Stimulated activated CD4-positive, alpha-beta T cell treated with anti-CD3 and anti-CD28 coated beads, Interleukin-12 subunit alpha, Interleukin-12 subunit beta, amount 100 ng/mL, for 4 hours (primary cell): ENCODE measurements at regions not wholly inside any gene's neighbourhood (a gene's known extent, or its start where the extent isn't known, plus 50 kb on each side); places are given as distances from the start of the nearest gene placed in this dataset.

Experiments
- DNase-seq: peaks from one replicate; pipeline ENCODE4 v3.0.0-alpha.2; 2020

DNA sequence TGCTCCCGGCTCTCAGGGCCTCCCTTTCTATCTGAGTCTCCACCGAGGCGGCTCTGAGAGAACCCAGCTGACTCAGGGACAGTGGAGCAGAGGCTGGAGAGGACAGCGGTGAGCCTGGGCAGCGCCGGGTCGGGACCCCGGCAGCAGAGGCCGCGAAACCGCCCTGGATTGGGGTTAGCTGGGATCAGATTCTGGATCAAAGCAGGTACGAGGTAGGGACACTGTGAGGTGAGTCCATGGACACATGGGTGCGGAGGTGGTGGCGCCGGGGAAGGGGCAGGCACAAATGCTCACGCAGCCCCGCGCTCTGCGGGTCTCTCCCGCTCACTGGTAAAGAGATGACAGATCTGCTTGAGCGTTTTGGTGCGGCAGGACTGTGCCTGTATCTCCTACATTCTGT is 146.4 kb upstream of the GGTLC1 start:
- DNase-seq, result no peak

DNA sequence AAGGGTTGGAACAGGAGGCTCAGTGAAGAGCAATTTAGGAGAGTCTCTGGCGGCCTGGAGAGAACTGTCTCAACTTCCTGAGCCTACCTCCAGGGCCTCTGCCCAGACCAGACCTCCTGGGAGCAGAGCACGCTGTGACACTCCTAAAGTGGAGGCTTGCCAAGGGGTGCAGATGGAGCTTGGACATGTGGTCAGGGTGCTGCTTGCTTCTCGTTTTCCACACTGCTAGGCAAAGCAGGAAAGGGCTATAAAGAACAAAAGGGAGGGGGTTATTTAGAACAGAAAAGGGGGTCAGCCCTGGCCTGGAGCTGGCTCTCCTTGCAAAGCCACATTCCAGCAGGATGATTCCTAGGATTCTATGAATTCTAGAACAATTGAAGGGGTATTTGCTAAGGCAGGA is 145.7 kb upstream of the GGTLC1 start:
- no peak for DNase-seq

DNA sequence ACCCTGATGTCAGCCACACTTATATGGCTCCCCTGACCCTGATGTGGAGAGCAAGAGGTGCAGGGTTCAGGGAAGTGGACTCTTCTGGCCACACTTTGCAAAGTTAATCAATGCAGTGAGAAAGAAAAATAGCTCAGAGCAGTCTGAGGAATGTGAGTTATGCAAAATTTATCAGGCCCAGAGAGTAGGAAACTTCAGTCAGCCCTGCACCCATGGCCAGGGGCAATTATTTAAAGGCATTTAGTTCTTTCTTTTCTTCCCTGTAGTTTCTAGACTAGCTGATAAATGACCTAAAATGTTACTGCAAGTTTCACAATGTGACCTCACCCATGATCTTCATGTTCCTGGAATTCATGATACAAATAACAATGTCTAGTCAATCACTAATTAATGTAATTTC is 143.7 kb upstream of the GGTLC1 start:
- DNase-seq, result no peak

DNA sequence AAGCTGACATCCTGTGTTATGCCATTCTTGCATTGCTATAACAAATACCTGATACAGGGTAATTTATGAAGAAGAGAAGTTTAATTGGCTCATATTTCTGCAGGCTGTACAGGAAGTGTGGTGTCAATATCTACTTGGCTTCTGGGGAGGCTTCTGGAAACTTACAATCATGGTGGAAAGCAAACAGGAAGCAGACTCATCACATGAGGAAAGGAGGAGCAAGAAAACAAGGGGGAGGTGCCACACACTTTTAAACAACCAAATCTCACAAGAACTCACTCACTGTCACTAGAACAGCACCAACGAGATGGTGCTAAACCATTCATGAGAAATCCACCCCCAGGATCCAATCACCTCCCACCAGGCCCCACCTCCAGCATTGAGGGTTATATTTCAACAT is 143.1 kb upstream of the GGTLC1 start:
- DNase-seq, result no peak

DNA sequence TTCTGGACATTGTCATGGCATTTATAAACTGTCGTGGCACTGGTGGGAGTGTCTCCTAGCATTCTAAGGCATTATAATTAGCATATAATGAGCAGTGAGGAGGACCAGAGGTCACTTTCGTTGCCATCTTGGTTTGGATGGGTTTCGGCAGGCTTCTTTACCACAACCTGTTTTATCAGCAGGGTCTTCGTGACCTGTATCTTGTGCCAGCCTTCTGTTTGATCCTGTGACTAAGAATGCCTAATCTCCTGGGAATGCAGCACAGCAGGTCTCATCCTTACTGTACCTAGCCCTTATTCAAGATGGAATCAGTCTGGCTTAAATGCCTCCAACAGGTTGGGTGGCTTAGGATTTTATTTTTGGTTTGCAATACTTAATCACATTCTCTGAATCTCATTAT is 142.7 kb upstream of the GGTLC1 start:
- no peak for DNase-seq

DNA sequence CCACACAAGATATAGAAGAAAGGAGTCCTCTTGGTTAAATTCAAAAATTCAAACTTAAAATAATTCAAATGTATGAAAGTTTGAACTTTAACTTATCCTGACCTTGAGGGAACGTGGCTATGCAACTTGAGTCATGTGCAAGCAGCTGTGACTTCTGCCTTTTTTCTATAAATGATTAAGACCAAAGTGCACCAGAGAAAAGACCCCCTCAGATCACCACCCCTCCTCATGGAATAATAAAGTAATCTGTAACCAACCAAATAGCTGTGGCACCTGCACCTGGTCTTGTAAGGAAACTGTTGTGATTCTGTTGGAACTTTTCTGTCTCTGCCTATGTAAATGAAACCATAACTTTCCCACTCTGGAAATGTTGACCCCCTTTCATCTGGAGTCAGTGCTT is 141.1 kb upstream of the GGTLC1 start:
- DNase-seq, result no peak

DNA sequence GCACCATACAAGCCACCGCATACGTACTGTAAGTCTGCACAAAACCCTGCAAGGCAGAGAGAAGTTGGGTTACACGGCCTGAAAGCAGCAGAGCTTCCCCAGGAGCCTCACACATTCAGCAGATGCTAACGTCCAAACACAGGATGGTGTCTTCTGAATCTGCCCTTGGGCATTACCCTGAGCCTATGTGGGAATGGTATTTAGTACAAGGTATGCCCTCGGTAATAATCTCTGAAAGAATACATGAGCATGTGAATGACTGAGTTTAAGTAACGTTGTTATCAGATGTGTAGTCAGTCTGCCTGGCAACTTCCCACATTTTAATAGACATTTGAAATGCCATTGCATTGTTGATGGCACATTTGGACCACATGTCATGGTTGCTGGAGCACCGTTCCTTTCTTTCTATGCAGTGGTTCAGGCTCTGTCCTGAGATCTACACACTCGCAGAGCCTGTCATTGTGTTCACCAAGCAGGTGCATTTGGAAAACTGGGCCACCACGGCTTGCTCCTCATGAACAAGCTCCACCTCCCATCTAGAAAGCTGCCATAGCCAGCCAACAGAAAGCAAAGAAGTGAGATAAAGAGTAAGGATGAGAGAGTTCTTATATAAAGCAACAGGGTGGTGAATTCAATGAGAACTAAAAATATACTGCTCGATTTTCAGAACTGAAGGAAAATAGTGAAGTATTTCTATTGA is 136.5 kb upstream of the GGTLC1 start:
- DNase-seq, result no peak

DNA sequence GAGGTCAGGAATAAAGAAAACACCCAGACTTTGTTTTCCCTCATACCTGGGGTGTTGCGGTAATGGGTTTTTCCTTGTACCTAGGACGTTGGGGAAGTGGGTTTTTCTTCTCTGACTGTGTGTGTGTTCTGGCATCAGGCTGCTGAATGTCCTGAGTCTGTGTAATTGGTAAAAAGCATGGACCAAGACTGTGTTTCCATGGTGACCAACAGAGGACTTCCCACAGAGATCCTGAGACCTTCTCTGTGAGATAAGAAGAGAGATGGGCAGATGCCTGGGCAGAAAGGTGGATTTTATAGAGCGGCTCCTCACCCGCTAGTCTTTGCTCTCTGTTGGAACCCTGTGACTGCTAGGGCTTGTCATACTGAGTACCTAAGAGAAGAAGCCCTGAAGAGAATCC is 135.4 kb upstream of the GGTLC1 start:
- DNase-seq, result no peak

DNA sequence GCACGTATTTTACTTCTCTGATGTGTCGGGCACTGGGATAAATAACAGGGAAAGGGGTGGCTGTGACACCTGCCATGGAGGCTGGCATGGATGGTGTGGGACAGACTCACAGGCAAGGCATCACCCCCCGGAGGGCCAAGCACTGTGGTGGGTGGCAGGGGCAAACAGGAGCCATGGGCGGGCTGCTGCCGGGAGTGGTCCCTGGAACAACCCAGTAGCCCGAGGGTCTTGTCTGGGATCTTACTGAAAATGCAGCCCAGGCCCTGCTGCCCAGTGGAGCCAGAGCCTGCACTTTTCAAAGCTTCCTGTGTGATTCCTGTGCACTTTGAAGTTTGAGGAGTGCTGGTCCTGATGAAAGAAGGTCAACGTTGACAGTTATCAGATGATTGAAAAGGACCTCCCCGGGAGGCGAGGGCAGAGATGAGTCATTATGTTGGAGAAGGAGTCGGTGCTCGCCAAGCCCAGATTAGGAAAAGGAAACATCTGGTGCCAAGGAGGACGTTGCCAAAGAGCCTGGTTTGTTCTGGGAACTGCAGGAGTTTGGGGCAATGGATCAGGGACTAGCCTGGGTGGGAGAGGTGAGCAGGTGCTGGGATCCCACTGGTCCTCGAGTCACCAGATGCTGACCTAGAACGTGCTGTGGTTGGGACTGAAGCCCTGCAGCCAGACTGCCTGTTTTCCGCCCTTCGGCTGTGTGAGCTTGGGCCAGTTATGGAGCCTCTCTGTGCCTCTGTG is 130.0 kb upstream of the GGTLC1 start:
- DNase-seq, result no peak

DNA sequence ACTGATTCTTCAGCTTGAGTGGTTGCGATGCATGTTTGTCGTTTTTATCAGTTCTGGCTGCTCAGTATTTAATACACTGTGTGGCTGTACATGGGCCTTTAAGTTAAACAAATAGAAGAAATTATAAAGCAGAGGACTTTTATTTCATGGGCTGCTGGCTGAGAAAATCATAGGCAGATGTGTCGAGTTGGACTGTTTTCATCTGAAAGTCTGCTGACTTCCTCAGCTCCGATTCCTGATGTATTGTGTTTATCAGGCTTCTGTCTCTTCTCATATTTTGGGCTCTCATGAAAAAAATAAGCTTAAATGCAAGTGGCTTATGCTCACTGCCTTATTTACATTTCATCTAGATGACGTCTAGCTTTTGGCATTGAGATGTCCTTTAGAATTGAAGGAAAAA is 129.5 kb upstream of the GGTLC1 start:
- no peak for DNase-seq

DNA sequence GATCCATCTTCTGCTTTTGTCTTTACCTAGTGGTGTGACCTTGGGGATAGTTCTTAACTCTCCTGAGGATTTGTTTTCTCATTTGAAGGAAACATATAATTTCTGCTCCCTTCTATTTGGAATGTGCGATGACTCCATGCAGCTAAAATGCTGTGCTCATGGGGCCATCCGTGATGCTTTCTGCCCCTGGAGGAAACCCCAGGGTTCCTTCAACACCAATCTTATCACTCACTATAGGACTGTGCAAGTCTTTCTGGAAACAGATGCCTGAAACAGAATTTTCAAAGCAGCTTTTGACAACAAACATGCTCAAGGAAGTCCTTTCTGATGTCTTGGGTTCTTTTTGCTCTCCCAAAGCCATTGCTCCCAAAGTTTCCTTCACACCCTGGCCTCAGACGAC is 128.8 kb upstream of the GGTLC1 start:
- DNase-seq, result no peak

DNA sequence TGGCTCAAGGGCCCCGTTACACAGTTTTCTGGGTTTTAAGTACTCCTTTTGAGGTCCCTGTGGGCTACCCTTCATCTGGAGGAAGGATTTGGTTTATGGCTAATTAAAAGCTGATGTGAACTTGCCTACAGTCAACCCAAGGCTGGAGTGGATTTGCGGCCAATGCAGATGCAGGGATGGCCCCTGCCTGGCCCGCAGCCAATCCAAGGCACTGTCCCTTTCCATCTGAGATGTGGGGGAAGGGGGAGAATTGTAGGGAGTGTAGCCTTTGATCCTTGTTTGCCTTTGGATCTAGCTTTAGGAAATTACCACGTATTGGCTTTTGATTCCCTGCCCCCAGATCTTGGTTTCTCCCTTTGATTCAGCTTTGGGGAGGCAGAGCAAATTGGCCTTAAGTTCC is 128.0 kb upstream of the GGTLC1 start:
- DNase-seq, result no peak

DNA sequence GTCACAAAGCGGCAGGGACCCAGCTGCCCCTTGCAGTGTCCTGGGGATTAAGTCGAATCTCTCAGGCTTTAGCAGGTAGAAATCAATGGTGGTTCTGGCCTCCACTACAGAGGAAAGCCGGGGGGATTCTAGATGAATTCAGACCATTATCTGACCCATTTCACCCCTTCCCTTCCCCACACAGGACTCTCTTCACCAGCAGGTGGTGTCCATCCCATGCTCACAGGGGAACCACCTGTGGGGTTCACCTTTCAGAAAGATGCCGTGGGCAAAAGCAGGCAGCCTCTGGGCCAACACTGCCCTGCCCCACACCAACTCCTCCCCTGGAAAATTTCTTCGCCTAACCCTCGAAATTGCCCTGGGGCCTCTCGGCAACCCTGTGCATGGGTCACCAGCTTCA is 123.8 kb upstream of the GGTLC1 start:
- DNase-seq, result no peak

DNA sequence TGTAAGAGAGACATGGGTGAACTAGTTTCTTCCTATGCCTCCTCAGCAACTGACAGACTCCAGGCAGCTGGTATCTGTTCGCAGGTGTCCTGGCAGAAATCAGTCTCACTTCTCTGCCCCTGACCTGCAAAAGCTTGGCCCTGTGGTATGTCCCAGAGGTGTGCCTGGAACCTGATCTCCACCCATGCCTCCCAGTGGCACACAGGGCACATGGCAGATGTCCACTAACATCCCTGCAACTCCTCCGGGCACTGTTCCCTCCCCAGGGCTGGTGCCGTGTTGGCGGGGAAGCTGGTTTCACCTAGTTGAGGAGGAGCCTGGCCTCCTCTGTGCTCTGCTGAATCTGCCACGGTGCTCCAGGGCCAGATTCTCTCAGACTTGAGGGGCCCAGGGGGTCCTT is 123.3 kb upstream of the GGTLC1 start:
- no peak for DNase-seq

DNA sequence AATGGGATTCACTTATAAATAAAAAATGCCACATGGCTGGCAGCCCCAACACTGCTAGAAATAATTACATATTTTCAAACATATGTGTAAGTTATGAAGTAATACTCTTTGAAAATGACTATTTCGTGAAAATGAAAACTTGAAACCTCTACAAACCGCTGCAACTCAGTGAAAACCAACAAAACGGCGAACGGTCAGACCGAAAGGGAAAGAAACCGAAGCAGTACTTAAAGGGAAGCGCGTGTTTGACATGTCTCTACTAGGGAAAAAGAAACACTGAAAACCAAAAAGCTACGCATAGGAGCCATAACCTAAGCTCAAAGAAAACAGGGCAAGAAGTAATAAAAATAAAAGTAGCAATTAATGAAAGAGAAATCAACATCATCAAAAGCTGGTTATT is 121.0 kb upstream of the GGTLC1 start:
- no peak for DNase-seq

DNA sequence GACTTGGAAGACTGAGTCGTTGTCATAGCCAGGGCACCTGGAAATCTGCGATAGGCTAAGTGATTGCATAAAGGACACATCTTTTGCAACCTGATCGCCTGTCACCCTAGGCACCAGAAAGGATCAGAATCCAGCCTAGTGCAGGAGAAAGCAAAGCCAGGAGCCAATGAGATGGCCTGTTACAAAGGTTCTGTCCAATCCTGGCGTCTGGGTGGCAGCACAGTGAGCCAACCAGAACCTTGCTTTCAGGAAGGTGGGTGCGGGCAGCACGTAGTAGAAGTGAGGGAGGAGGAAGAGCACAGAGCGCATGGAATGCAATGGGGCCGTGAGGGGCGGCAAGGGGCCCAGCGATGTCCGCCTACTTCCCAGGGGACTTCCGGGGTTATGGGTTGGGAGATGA is 120.4 kb upstream of the GGTLC1 start:
- no peak for DNase-seq

DNA sequence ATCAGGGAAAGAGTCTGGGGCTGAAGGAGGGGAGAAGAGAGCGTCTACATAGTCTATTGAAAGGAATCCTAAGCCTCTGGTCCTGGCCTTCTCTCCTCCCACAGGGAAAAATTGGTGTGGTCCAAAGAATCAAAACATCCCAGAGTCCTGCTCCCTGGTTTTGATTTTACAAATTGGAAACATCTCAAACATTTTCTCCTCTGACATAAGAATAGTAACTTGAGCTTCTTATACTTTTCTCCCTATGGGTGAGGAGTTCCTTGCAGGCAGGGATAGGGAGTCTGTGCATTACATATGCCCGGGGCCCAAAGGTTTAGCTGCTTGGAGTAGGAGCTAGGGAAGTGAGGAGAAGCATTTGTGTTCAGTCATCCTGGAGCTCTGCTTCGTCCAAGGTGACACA is 120.0 kb upstream of the GGTLC1 start:
- no peak for DNase-seq

DNA sequence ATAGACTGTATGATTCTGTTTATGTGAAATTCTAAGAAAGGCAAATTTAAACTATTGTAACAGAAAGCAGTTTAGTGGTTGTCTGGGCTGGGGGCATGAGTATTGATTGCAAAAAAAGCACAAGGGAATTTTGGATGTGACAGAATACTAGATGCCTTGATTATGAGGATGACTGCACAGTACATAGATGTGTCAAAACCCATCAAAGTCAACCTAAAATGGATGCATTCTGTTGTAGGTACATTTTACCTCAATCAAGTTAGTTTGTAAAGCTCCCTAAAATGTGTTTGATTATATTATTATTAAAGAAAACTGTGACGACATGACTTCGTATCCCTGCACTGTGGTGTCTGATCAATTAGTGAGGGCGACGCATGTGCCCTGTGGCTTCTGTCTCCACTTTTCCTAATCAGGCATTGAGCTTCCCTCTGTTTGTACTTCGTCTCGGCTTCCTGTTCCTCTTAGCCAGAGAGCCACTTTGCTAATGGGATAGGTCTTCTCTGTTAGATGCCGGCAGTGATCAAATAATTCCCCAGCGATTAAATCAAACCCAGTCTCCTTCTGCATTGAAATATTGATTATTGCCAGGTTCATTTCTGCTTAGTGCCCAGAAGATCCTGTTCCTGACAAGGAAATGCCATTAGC is 118.3 kb upstream of the GGTLC1 start:
- no peak for DNase-seq

DNA sequence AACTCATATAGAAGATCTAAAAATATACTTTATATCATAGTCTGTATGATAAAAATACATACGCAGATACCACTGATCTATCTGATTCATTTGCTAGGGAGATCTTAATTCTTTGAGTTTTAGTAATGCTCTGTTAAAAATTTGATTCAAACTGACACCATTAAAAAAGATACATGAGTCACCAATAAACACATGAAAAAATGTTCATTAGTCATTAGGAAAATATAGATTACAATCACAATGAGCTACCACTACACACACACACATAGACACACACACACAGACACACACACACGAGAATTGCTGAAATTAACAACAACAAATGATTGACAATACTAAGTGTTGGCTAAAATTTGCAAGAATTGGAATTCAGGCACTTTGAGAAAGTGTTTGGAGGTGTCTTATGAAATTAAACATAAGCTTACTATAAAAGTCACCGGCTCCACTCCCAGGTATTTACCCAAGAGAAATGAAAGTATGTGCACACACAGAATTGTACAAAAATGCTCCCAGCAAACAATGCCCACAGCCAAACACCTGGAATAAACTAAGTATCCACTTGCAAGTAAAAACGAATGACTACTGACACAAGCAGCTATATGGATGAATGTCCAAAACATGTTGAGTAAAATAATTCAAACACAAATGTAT is 117.7 kb upstream of the GGTLC1 start:
- DNase-seq, result no peak

DNA sequence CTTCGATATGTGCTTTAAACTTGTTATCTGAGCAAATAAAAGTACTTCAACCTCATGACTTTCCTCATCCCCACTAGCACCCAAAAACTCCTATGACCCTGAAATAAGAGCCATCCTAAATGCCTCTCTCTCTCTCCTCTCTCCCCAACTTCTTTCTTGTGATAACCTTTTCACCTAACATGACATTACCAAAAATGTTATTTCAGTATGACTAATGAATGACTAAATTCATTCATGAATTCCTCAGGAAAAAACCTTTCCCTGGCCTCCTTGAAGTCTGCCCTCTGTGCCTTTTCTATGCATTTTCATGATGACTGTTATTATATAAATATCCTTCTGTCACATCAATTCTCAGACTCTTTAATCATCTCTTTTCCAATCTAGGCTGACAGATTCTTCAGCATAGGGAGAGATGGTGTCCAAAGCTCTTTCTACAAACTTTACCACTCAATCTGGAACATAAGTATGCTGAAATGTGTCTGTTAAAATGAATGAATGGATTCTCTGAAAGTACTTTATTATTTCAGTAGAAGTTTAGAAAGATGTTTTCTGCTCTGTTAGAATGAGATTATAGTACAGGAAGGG is 114.3 kb upstream of the GGTLC1 start:
- DNase-seq, result no peak

DNA sequence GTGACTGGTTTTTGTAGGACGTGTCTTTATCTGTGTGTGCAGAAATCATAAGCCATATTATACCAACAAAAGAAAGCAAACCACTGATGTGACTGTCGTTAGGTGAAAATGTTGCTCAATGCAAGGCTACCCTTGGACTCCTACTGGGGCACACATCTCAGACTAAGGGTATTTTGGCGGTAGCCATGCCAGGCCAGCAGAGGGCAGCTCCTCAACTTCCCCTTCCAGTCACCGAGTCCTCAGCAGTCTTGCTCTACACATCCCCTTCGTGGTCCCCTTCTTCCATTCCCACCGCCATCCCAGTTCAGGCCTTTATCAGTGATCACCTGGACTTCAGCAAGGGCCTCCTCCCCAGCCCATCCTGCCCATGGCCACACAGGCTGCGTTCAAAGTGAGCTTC is 113.7 kb upstream of the GGTLC1 start:
- no peak for DNase-seq

DNA sequence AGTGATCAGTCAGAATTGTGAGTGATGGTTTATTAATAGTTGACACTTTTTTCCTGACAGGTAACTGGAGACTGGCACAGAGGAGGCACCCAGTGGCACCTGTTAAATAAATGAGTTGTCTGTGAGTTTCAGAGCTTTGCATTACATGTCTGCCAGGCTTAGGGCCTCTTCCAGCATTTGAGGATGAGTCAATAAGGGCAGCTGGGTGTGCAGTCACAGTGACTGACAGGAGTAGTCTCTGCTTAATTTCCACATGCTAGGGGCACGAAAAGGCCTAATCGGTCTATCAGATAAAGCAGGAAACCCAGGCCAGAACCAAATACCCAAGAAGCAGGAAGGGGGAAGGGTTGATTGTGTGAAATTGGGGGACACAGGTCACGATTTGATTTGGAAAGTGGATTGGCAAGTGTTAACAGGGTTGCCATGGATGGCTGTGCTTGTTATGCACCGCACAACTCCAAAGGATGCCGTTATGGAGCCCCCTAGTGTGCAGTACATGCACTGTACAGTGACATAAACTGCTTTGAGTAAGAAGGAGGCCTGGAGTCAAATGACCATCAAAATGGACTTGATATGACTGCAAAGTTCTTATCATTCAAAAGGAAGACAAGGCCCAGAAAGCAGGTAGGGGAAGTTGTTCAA is 111.9 kb upstream of the GGTLC1 start:
- DNase-seq, result peak; percentile 25

DNA sequence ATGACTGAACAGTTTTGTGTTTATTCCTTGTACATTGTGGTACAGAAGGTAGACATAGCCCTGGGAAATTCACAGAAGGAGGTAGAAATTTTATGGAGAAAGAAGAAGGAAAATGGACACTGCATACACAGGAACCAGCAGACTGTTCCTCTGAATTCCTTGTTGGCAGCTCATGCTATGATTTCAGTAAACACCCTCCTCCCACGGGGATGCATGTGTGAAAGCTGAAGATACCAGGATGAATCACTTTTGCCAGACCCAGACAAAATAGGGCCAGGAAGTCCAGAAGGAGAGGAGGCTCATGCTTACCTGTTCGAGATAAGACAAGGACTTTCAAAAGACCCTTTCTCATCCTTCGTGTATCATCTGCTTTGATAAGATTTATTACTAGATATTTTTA is 110.3 kb upstream of the GGTLC1 start:
- DNase-seq, result no peak
